ENCODE measurements at regions not wholly inside any gene's neighbourhood (a gene's known extent, or its start where the extent isn't known, plus 50 kb on each side); places are given as distances from the start of the nearest gene placed in this dataset.
"Not testable (repeated sequence)": the region's sequence is repeated elsewhere in the genome, so short reads cannot be mapped to it uniquely, and the experiment has no call there.

DNA sequence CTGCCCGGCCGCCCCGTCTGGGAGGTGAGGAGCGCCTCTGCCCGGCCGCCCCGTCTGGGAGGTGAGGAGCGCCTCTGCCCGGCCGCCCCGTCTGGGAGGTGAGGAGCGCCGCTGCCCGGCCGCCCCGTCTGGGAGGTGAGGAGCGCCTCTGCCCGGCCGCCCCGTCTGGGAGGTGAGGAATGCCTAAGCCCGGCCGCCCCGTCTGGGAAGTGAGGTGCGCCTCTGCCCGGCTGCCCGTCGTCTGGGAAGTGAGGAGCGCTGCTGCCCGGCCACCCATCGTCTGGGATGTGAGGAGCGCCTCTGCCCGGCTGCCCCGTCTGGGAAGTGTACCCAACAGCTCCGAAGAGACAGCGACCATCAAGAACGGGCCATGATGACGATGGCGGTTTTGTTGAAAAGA lies 136.6 kb upstream of the PROKR2 start:
- DNase-seq (ENCODE audit: low read depth, low spot score): not testable (repeated sequence)

DNA sequence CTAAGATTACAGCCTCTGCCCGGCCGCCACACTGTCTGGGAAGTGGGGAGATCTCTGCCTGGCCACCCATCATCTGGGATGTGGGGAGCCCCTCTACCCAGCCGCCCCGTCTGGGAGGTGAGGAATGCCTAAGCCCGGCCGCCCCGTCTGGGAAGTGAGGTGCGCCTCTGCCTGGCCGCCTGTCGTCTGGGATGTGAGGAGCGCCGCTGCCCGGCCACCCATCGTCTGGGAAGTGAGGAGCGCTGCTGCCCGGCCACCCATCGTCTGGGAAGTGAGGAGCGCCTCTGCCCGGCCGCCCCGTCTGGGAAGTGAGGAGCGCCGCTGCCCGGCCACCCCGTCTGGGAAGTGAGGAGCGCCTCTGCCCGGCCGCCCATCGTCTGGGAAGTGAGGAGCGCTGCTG lies 135.9 kb upstream of the PROKR2 start:
- DNase-seq (ENCODE audit: low read depth, low spot score): not testable (repeated sequence)

- DNase-seq (ENCODE audit: low read depth, low spot score): not testable (repeated sequence)
These were observed 135.5 kb upstream of the PROKR2 start for GRCh38 chr20:5452286-5452685.

DNA sequence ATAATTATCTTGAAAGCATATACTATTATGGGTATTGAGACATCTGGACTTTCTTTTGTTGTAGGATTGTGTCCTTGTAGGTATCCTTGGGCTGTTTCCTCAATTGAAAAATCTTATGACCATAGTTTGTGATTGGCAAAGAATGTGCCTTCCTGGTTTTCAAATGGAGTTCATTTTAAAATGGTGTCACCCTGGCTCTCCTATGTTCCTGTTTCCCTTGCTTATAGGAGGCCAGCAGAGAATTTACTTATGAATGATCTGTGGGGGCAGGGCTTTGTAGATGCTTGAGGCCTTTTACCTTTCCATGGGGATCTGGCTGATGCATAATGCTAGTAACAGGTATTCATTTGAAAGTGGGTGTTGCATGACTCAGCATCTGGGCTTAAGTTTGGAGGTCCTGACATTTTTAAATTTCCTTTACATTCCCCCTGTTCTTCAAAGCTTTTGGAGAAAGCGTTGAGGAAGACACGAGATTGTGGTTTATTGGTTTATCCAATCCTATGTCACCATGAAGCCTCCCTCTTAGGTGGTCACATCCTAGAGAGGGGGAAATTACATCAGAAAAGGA lies 135.0 kb upstream of the PROKR2 start:
- no peak for DNase-seq (ENCODE audit: low read depth, low spot score)

DNA sequence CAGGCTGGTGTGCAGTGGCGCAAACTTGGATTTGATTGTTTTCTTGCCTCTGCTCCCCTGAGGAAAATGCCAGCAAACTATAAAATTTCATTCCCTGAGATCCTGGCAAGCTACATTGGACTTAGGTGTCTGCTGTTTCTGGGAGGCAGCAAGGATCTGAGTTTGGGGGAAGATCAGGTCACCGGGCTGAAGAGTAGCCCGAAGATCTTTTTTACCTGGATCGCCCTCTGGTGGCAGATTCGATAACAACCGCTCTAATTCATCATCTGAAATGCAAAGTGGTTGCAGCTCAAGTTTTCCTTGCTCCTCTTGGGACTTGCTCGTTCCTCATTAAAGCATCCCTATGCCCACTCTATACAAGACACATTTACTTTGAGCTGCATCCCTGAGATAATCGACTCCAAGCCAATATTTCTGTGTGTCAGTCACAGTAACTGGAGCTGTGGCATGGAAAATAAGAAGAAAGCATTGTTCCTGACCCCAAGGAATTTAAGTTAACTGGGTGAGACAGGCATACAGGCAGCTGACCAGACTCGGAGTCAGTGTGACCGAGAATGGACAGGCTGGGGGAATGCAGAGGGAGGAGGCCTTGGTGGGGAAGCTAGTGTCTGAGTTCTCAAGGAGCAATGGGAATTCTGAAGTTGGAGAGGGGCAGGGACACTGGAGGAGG lies 131.8 kb upstream of the PROKR2 start:
- peak; percentile 62 for DNase-seq (ENCODE audit: low read depth, low spot score)

DNA sequence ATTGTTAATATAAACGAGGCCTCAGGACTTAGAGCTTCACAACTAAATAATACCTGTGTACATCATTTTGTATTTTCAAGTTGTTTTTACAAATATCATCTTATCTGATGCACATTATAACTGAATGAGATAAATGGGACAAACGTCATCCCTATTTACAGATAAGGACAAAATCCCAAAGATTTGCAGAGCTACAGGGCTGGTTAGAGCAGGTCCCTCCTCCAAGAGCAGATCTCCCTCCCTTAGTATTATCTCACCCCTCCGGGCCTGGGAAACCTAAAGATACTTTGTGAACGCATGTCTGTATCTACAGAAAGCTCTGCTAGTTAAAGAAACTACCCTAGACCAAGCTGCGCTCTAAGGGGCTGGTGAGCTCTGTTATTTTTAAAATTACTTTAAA lies 130.4 kb upstream of the PROKR2 start:
- DNase-seq (ENCODE audit: low read depth, low spot score): no peak

GRCh38 chr20:5445611-5446010 lies 128.9 kb upstream of the PROKR2 start:
- no peak for DNase-seq (ENCODE audit: low read depth, low spot score)

DNA sequence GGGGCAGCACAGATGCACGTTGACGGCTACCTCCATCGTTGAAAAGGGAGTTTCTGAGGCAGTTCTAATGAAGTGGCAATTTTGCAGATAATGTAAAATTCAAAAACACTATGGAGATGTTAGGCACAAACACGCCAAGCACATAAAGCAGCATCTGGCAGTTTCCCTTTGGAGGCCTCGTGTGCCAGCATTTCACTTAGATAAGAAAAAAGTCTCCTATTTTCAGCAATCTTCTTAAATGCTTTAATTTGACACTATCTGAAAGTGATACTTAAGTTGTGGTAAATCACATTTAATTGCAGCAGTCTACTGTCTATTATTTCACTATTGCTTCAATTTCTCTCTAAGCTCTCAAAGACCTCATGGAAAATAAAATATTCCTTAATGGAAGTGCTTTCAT lies 125.3 kb upstream of the PROKR2 start:
- DNase-seq (ENCODE audit: low read depth, low spot score): no peak

DNA sequence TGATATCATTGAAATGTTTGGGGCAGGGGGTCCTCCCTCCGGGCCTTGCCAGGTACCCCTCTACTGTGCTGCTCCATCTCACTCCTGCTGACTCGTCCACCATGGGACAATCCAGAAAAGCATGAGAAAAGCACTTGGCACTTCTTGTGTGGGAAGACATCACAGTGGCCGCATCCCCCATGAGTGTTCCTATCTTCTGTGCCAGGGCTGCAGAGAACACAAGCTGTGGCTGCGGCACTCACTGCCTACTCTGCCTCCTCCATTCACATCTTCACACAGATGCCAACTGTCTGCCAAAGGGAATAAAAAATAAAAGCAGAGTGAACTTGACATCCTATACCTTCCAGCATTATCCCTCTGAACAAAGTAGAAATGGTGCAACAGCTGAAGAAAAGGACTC lies 117.4 kb upstream of the PROKR2 start:
- DNase-seq (ENCODE audit: low read depth, low spot score): no peak

DNA sequence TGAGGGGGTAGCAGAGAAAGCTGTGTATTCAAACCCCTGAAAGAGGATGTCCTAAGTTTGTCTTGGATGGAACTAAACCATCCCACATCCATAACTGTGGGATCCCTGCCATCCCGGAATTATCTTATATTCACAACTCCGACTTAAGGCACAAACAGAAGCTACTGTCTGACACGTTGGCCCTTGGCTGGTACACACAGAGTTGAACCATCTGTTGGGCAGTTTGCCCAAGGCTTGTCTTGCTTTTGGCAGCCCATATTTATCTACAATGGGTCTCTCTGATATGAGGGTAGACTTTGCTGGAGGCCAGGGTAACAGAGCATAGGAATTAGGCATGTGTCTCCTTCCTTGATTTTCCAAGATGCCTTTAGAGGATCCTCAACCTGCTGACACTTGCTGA lies 116.6 kb upstream of the PROKR2 start:
- DNase-seq (ENCODE audit: low read depth, low spot score): no peak

- DNase-seq (ENCODE audit: low read depth, low spot score): no peak
These were observed 115.3 kb upstream of the PROKR2 start for GRCh38 chr20:5432030-5432429.

DNA sequence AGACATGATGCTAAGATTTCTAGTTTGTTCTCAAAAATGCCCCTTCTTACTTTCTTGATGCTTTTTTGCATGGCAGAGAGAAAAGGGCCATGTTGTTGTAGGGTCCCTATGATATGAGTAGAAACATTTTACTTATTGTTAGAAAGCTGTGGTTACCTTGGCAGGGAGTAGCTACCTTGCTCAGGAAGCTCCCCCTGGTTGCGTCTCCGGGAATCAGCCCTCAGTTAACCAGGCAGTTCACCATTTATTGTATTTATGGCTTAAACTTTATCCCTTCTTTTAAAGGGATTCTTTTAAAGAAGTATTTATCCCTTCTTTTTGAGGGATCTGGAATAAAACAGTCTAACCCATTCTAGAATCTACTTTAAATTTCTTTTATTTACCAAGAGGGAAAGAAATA lies 113.9 kb upstream of the PROKR2 start:
- no peak for DNase-seq (ENCODE audit: low read depth, low spot score)

GRCh38 chr20:5426026-5426425 lies 109.3 kb upstream of the PROKR2 start:
- no peak for DNase-seq (ENCODE audit: low read depth, low spot score)

DNA sequence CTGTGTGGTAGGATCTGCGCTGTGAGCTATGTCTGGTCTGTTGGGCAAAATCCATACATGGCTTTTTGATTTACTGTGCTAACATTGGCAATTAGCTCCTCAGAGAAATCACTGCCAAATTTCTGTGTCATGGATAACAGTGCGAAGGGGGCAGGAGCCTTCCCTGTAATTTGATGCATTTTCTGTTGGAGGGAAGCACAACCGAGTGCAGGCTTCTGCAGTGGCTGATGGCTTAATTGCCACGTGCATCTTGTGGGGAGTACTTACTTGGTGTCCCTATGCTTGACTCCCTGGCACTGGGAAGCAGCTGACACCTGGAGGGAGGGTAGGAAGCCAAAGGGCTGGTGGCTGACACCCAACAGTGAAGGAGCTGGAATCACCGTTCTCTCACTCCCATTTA lies 99.3 kb upstream of the PROKR2 start:
- DNase-seq (ENCODE audit: low read depth, low spot score): no peak

GRCh38 chr20:5413394-5413793 lies 96.6 kb upstream of the PROKR2 start:
- no peak for DNase-seq (ENCODE audit: low read depth, low spot score)

GRCh38 chr20:5410470-5410869 lies 93.7 kb upstream of the PROKR2 start:
- no peak for DNase-seq (ENCODE audit: low read depth, low spot score)

- peak; percentile 12 for DNase-seq (ENCODE audit: low read depth, low spot score)
These were observed 86.3 kb upstream of the PROKR2 start for GRCh38 chr20:5402903-5403531.

DNA sequence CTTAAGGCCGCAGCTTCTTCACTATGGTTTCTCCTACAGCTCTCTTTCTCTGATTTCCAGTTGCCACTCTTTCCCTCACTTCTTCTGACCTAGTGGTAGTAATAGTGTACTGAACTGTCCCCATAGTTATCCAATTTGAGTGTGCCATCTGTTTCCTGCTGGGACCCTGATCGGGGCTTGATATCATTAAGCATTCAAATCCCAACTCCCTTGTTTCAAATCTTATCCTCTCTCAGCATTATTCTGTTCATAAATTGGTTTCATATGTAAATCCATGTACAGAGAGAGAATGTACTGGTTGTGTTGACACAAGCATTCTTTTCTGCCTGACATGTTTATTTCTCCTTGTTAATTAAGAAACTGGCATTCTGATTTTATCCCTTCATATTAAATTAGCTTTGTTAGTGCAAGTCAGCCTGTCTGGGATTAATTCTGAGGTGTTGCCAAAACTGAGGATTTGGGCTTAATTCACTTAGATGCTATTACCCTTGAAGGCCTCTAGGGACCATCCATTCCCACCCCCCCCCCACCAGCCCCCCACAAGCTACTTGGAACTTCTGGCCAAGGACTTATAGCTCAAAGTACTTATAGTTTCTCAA lies 84.6 kb upstream of the PROKR2 start:
- DNase-seq (ENCODE audit: low read depth, low spot score): no peak

DNA sequence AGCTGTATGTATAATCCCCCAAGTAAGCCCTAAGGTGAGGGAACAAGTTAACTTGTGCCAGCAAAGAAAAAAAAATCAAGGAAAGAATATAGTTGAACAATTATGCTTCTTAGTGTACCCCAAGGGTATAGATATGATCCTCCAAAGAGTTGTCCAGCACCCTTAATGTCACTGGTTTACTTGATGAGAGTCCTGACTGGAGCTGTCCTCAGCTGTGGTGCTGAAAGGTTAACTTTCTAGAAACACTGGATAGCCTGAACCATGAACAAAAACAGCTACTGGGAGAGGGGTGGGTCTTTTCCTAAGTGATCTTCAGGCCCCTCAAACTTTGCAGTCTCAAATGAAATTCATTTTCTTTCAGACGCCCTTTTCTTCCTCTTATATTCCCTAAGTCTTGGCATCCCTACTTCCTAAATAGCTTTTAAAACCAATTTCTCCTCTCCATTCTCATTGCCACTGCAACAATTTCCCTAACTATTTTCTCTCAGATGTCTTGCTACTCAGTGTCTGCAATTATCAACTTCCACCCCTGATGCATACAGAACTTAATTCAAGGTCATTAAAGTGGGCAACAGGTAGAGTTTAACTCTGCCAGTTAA lies 83.5 kb upstream of the PROKR2 start:
- DNase-seq (ENCODE audit: low read depth, low spot score): peak; percentile 54

- DNase-seq (ENCODE audit: low read depth, low spot score): peak; percentile 21
These were observed 80.6 kb upstream of the PROKR2 start for GRCh38 chr20:5397393-5397792.

DNA sequence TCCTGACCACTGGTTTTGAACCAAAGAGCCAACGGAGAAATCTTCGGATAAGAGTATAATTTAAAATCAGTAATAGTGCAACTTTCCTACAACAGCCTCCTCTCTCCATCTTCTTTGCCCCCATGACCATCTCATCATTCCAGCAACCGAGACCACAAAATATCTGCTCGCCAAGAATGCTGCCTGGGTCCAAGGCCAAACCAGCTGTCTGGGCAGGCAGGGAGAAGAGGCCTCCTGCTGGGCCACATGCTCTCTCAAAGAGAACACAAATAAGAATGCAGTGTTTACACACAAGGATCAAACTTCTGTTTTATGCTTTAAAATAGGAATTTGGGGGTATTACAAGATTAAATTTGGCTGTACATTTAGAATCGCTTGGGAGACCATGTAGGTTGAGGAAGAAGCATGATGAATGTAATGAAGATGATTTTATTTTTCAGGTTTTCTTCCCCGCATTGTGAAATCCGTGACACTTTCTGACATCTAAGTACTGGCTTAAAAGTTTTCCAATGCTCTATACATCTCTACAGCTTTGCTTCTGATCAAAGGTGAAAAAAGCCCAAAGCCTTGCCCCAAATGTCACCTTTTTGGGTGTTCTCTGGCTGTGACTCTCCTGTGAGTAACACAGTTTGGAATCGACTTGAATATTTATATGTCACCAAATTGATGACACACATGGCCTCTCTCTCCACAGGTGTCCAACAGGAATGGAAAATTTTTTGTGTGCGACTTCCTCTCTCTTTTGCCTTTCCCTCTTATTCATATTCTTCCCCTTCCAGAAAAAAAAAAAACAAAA lies 79.4 kb upstream of the PROKR2 start:
- peak; percentile 19 for DNase-seq (ENCODE audit: low read depth, low spot score)

Measured in astrocyte of the hippocampus (primary cell).